Activated naive CD8-positive, alpha-beta T cell treated with anti-CD3 and anti-CD28 coated beads, Interleukin-2, amount 10 ng/mL, durations not matched to agents 7 days and 5 days (primary cell): ENCODE measurements at regions not wholly inside any gene's neighbourhood (a gene's known extent, or its start where the extent isn't known, plus 50 kb on each side); places are given as distances from the start of the nearest gene placed in this dataset.

ENCODE experiments used
- ATAC-seq: fragments of 150-1000 bp; cut with Tn5 transposase; one replicate; pipeline ENCODE4 v1.10.0; 2021; ENCODE audit warnings: low read depth, moderate library complexity
- POLR2A ChIA-PET: fragments of 350-600 bp; sonication (Branson Sonifier 250); formaldehyde crosslinking; loops from one replicate; lab custom pipeline; 2021; ENCODE audit warnings: antibody characterized with exemption; lab: Charles Lee
- DNase-seq: peaks from one replicate; pipeline ENCODE4 v3.0.0; 2021
- H3K27ac Mint-ChIP-seq: one replicate; pipeline ENCODE4 v1.8.0; 2022; ENCODE audit warnings: mild to moderate bottlenecking, mixed read lengths
- H3K27me3 Mint-ChIP-seq: one replicate; pipeline ENCODE4 v1.8.0; 2022; ENCODE audit warnings: mild to moderate bottlenecking, moderate library complexity, mixed read lengths
- H3K36me3 Mint-ChIP-seq: one replicate; pipeline ENCODE4 v1.8.0; 2021; ENCODE audit warnings: mild to moderate bottlenecking, mixed read lengths
- H3K4me1 Mint-ChIP-seq: one replicate; pipeline ENCODE4 v1.8.0; 2021; ENCODE audit warnings: mixed read lengths
- H3K4me3 Mint-ChIP-seq: one replicate; pipeline ENCODE4 v1.8.0; 2022; ENCODE audit warnings: mild to moderate bottlenecking, moderate library complexity, mixed read lengths
- H3K9me3 Mint-ChIP-seq: one replicate; pipeline ENCODE4 v1.8.0; 2021; ENCODE audit warnings: mixed read lengths

GRCh38 chr20:56828402-56828801 is 199.3 kb downstream of the TFAP2C start:
- Mint-ChIP-seq H3K9me3 (peaks cover 3% of the 10 kb centered on the region), H3K27me3 (peaks cover 6% of the 10 kb centered on the region), H3K27ac (no peak overlapping the region), H3K4me1 (no peaks in the 10 kb centered on the region), H3K36me3 (no peaks in the 10 kb centered on the region), H3K4me3 (no peak overlapping the region)
- DNase-seq (no peak), ATAC-seq (no peak)
- POLR2A ChIA-PET: no interaction called here

GRCh38 chr20:56829788-56830385 is 200.8 kb downstream of the TFAP2C start:
- H3K4me1 Mint-ChIP-seq: no peaks in the 10 kb centered on the region
- peaks cover 6% of the 10 kb centered on the region for H3K27me3 Mint-ChIP-seq
- POLR2A ChIA-PET: no interaction called here
- no peak overlapping the region for H3K4me3 Mint-ChIP-seq
- ATAC-seq (no peak), DNase-seq (no peak)
- H3K36me3 Mint-ChIP-seq: no peaks in the 10 kb centered on the region
- H3K27ac Mint-ChIP-seq: no peak overlapping the region
- H3K9me3 Mint-ChIP-seq: peaks cover 1% of the 10 kb centered on the region

- Mint-ChIP-seq H3K36me3 (no peaks in the 10 kb centered on the region), H3K27ac (no peak overlapping the region), H3K27me3 (peaks cover 2% of the 10 kb centered on the region), H3K4me1 (no peaks in the 10 kb centered on the region), H3K4me3 (no peak overlapping the region), H3K9me3 (peaks cover 1% of the 10 kb centered on the region)
- no peak for ATAC-seq
- DNase-seq: no peak
- POLR2A ChIA-PET: no interaction called here
Measured at GRCh38 chr20:56831795-56832194, 202.7 kb downstream of the TFAP2C start.

GRCh38 chr20:56833427-56833826 is 204.3 kb downstream of the TFAP2C start:
- no peaks in the 10 kb centered on the region for H3K4me1 Mint-ChIP-seq
- POLR2A ChIA-PET: no interaction called here
- ATAC-seq (no peak), DNase-seq (no peak)
- no peak overlapping the region for H3K4me3 Mint-ChIP-seq
- H3K27me3 Mint-ChIP-seq: no peaks in the 10 kb centered on the region
- no peaks in the 10 kb centered on the region for H3K9me3 Mint-ChIP-seq
- no peak overlapping the region for H3K27ac Mint-ChIP-seq
- H3K36me3 Mint-ChIP-seq: no peaks in the 10 kb centered on the region

GRCh38 chr20:56835829-56836550 is 206.9 kb downstream of the TFAP2C start:
- no peaks in the 10 kb centered on the region for H3K27me3 Mint-ChIP-seq
- H3K4me1 Mint-ChIP-seq: no peaks in the 10 kb centered on the region
- H3K36me3 Mint-ChIP-seq: no peaks in the 10 kb centered on the region
- no peak for ATAC-seq
- no peaks in the 10 kb centered on the region for H3K9me3 Mint-ChIP-seq
- no peak overlapping the region for H3K27ac Mint-ChIP-seq
- H3K4me3 Mint-ChIP-seq: no peak overlapping the region
- DNase-seq: no peak
- POLR2A ChIA-PET: no interaction called here

- no peak for DNase-seq
- H3K9me3 Mint-ChIP-seq: no peaks in the 10 kb centered on the region
- no peak for ATAC-seq
- no peaks in the 10 kb centered on the region for H3K4me1 Mint-ChIP-seq
- no peaks in the 10 kb centered on the region for H3K36me3 Mint-ChIP-seq
- POLR2A ChIA-PET: no interaction called here
- H3K4me3 Mint-ChIP-seq: no peak overlapping the region
- H3K27ac Mint-ChIP-seq: no peak overlapping the region
- H3K27me3 Mint-ChIP-seq: no peaks in the 10 kb centered on the region
Measured at GRCh38 chr20:56839222-56839621, 210.1 kb downstream of the TFAP2C start.

- Mint-ChIP-seq H3K4me3 (no peak overlapping the region), H3K27ac (no peak overlapping the region), H3K9me3 (no peaks in the 10 kb centered on the region), H3K36me3 (no peaks in the 10 kb centered on the region), H3K4me1 (no peaks in the 10 kb centered on the region), H3K27me3 (no peaks in the 10 kb centered on the region)
- DNase-seq: no peak
- no peak for ATAC-seq
- POLR2A ChIA-PET: no interaction called here
Measured at GRCh38 chr20:56839786-56840185, 210.7 kb downstream of the TFAP2C start.

GRCh38 chr20:56840716-56841261 is 211.7 kb downstream of the TFAP2C start:
- Mint-ChIP-seq H3K4me1 (no peaks in the 10 kb centered on the region), H3K4me3 (no peak overlapping the region), H3K36me3 (no peaks in the 10 kb centered on the region), H3K9me3 (no peaks in the 10 kb centered on the region), H3K27ac (no peak overlapping the region), H3K27me3 (no peaks in the 10 kb centered on the region)
- DNase-seq (no peak), ATAC-seq (no peak)
- POLR2A ChIA-PET: no interaction called here

GRCh38 chr20:56841346-56841908 is 212.3 kb downstream of the TFAP2C start:
- H3K36me3 Mint-ChIP-seq: no peaks in the 10 kb centered on the region
- ATAC-seq: no peak
- no peaks in the 10 kb centered on the region for H3K9me3 Mint-ChIP-seq
- no peak overlapping the region for H3K27ac Mint-ChIP-seq
- DNase-seq: no peak
- H3K4me3 Mint-ChIP-seq: no peak overlapping the region
- H3K27me3 Mint-ChIP-seq: no peaks in the 10 kb centered on the region
- no peaks in the 10 kb centered on the region for H3K4me1 Mint-ChIP-seq
- POLR2A ChIA-PET: no interaction called here

- Mint-ChIP-seq H3K27ac (no peak overlapping the region), H3K27me3 (no peaks in the 10 kb centered on the region), H3K4me3 (no peak overlapping the region), H3K36me3 (no peaks in the 10 kb centered on the region), H3K9me3 (no peaks in the 10 kb centered on the region), H3K4me1 (no peaks in the 10 kb centered on the region)
- DNase-seq (no peak), ATAC-seq (no peak)
- POLR2A ChIA-PET: no interaction called here
Measured at GRCh38 chr20:56842056-56842455, 212.9 kb downstream of the TFAP2C start.

- DNase-seq (no peak), ATAC-seq (no peak)
- Mint-ChIP-seq H3K36me3 (no peaks in the 10 kb centered on the region), H3K4me3 (no peak overlapping the region), H3K4me1 (no peaks in the 10 kb centered on the region), H3K27me3 (peaks cover 2% of the 10 kb centered on the region), H3K9me3 (no peaks in the 10 kb centered on the region), H3K27ac (no peak overlapping the region)
- POLR2A ChIA-PET: no interaction called here
Measured at GRCh38 chr20:56843386-56843785, 214.3 kb downstream of the TFAP2C start.

GRCh38 chr20:56843817-56844216 is 214.7 kb downstream of the TFAP2C start:
- H3K27ac Mint-ChIP-seq: no peak overlapping the region
- H3K4me3 Mint-ChIP-seq: no peak overlapping the region
- H3K9me3 Mint-ChIP-seq: no peaks in the 10 kb centered on the region
- peaks cover 2% of the 10 kb centered on the region for H3K27me3 Mint-ChIP-seq
- POLR2A ChIA-PET: no interaction called here
- no peak for DNase-seq
- H3K4me1 Mint-ChIP-seq: no peaks in the 10 kb centered on the region
- H3K36me3 Mint-ChIP-seq: no peaks in the 10 kb centered on the region
- no peak for ATAC-seq

- no peak overlapping the region for H3K27ac Mint-ChIP-seq
- H3K9me3 Mint-ChIP-seq: peaks cover 1% of the 10 kb centered on the region
- DNase-seq (no peak), ATAC-seq (no peak)
- H3K27me3 Mint-ChIP-seq: peaks cover 2% of the 10 kb centered on the region
- H3K36me3 Mint-ChIP-seq: no peaks in the 10 kb centered on the region
- no peak overlapping the region for H3K4me3 Mint-ChIP-seq
- no peaks in the 10 kb centered on the region for H3K4me1 Mint-ChIP-seq
- POLR2A ChIA-PET: no interaction called here
Measured at GRCh38 chr20:56845546-56846086, 216.5 kb downstream of the TFAP2C start.

- H3K27me3 Mint-ChIP-seq: peaks cover 2% of the 10 kb centered on the region
- no peak overlapping the region for H3K27ac Mint-ChIP-seq
- POLR2A ChIA-PET: no interaction called here
- H3K4me3 Mint-ChIP-seq: no peak overlapping the region
- no peak for ATAC-seq
- no peaks in the 10 kb centered on the region for H3K36me3 Mint-ChIP-seq
- no peaks in the 10 kb centered on the region for H3K4me1 Mint-ChIP-seq
- peaks cover 1% of the 10 kb centered on the region for H3K9me3 Mint-ChIP-seq
- DNase-seq: no peak
Measured at GRCh38 chr20:56848561-56848960, 219.5 kb downstream of the TFAP2C start.
